ENCODE measurements at regions not wholly inside any gene's neighbourhood (a gene's known extent, or its start where the extent isn't known, plus 50 kb on each side); places are given as distances from the start of the nearest gene placed in this dataset.
"Not testable (repeated sequence)": the region's sequence is repeated elsewhere in the genome, so short reads cannot be mapped to it uniquely, and the experiment has no call there.

DNA sequence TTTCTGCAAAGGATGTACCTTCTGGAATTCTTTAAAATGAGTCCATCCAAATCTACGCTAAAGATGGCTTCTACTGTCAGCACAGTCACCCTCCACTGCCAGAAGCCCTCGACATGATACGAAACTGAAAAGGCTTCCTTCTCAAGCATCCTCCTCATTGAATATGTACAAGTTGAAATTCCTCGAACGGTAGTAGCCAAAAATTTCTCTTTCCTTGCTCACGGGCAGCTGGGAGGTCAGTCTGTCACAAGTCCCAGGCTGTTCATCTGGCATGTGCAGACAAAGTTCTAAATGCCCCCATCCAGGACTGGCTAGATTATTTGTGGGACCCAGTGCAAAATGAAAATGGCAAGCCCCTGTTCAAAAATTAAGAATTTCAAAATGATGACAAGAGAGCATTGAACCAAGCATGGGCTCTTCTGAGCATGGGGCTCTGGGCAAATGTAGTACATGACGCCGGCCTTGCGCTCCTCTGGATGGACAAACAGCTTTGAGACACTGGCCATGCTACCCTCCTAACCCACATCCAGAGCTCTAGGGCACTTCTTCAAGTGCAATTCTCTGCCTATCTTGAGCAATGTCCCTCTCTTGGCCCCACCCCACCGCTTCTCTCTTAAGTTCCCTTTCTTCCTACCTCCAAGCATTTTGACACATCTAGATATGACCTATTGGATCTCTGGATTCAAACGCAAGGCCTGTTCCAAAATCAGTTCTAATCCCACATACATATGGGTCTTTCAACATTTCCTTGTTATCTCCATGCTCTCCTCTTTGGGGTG lies 78.9 kb upstream of the FLT1 start:
- DNase-seq = no peak

- no peak for DNase-seq
These were observed 77.9 kb upstream of the FLT1 start for GRCh38 chr13:28572871-28573270.

GRCh38 chr13:28570356-28570755 lies 75.4 kb upstream of the FLT1 start:
- not testable (repeated sequence) for DNase-seq

- DNase-seq = no peak
These were observed 75.0 kb upstream of the FLT1 start for GRCh38 chr13:28569886-28570285.

DNA sequence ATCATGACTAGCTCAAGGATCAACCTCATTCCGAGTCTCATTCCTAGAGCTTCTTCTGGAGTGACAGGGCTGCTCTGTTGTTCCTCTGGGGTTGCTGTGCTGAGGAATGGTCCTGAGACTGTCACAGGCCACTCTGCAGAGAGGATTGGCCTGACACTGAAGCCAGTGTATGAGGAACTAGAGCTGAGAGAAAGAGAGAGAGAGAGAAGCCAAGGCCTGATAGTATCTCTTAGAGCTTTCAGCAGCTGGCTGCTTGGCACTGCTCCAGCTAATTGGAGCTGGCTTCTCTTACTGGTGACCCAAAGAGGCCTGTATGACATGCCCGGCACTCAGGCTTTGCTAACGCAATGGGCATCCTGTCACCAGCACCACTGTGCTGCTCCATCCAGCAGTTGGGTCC lies 73.4 kb upstream of the FLT1 start:
- no peak for DNase-seq

GRCh38 chr13:28566891-28567290 lies 72.0 kb upstream of the FLT1 start:
- DNase-seq = no peak

- DNase-seq = no peak
These were observed 71.4 kb upstream of the FLT1 start for GRCh38 chr13:28566283-28566682.

GRCh38 chr13:28564030-28564429 lies 69.1 kb upstream of the FLT1 start:
- DNase-seq = no peak

- DNase-seq = no peak
These were observed 68.7 kb upstream of the FLT1 start for GRCh38 chr13:28563609-28564008.

DNA sequence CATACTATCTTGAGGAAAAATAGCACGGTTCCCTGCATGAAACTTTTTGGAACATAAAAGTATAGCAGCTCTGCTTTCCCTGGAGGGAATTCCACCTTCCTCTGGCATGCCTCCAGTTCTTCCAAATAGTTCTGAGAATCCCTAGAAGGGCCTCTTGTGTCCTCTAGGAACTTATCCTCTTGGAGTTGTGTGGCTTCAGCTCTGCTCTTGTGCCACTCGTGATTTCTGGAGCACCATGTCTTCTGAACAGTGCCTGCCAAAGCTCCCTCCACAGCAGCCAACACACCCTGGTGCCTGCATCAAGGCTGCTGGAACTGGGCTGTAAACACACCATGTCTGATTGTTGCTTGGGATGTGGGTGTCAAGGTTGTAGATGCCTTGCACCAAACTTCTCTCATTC lies 65.7 kb upstream of the FLT1 start:
- DNase-seq = no peak

DNA sequence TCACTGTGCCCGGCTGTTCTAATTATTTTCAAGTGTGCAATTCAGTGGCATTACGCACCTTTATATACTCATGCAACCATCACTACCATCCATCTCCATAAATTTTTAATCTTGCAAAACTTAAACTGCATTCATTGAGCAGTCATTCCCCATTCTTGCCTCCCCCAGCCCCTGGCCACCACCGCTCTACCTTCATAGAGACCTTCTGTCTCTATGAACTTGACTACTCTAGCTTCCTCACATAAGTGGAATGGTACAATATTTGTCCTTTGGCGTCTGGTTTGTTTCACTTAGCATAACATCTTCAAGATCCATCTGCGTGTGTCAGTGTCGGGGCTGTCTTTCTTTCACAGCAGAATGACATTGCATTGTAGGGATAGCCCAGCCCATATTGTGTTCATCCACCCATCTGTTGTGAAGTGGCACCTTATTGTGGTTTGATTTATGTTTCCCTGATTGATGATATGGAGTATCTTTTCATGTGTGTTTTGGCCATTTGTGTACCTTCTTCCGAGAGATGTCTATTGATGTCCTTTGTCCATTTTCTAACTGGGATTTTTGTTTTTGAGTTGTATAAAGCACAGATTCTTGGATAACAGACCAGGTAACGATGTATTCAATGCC lies 64.8 kb upstream of the FLT1 start:
- DNase-seq = no peak

GRCh38 chr13:28558567-28558966 lies 63.6 kb upstream of the FLT1 start:
- DNase-seq = no peak

- no peak for DNase-seq
These were observed 63.0 kb upstream of the FLT1 start for GRCh38 chr13:28557725-28558520.

DNA sequence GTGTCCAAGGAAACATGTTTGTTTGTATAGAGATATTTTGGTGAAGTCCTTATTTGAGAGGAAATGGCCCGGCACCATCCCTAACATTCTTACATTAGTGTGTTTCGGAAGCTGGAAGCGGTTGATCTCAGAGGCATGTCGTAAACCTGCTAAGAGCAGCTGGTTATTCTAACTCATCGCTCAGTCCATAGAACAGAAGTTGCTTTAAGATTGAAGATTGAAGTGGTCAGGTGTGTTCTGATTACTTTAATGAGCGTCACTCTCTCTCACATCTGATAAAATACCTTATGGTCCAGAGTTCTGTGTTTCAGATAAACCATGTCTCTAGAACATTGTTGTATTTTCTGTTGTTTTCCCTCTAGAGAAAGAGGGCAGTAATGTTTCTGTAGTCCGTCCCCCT lies 60.2 kb upstream of the FLT1 start:
- DNase-seq = no peak

GRCh38 chr13:28553971-28554370 lies 59.0 kb upstream of the FLT1 start:
- no peak for DNase-seq

DNA sequence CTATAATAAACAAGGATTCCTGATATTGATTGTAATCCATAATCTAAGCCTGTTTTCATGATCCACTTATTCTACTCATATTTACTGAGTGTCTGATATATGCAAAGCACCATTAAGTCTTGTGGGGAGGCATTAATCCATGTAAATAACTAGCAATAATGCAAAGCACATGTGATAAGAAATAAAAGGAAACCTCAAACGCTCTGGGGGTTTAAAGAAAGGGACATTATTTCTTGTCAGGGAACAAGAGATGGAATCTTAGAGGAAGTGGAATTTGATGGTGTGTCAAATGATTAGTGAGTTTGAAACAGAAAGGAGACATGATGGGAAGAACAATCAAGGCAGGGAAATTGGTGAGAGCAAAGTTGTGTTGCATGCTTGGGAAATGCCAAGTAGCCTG lies 57.4 kb upstream of the FLT1 start:
- DNase-seq = no peak

DNA sequence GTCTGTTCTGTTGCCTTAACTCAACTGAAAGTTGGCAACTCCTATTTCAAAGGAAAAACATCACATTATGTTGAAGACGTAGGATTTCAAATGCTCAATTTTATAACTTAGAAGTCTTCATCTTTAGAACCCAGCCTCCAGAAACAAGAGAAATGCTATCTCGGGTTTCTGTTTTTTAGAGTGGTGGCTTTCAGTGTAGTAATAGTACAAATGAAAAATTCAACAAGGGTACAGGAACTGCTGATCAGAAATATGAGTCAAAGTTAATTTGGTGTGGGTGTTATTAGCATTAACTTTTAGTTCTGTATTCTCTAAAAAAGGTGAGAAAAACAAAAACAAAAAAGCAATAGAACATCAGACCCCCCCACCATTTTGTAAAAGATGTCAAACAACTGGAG lies 56.6 kb upstream of the FLT1 start:
- DNase-seq = no peak

DNA sequence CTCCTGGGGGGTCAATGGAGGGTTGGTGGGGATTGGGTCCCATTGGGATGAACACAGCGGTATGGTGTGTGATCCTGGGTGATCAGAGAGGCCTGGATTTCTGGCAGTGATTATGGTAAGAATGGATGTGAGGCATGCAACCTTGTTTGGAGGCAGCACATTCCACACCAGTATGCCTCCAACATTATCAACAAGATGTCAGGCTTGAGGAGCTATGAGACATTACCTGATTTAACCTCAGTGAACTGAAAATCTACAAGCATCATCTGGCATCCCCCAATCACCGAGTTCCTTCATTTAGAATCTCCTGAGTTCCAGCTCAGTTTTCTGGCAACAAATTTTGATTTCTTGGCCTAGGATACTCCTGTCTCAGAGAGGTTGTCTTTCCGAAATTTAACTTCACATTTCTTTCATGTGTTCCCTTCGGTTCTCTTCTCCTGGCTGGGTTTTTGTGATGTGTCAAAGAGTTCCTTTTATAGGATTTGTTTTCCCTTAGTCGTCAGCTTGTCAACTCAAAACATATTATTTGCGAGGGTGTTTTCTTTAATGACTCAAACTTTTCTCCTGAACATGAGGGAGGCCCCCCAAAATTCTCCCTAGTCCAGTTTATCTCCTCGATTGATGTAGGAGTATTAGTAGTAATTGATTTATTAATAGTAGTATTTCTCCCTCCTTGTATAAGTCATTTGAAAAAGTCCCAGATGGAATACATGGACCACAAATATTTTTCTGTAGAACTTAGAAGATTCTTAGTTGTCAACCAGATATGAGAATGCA lies 56.0 kb upstream of the FLT1 start:
- DNase-seq = no peak

- no peak for DNase-seq
These were observed 55.2 kb upstream of the FLT1 start for GRCh38 chr13:28550091-28550490.

DNA sequence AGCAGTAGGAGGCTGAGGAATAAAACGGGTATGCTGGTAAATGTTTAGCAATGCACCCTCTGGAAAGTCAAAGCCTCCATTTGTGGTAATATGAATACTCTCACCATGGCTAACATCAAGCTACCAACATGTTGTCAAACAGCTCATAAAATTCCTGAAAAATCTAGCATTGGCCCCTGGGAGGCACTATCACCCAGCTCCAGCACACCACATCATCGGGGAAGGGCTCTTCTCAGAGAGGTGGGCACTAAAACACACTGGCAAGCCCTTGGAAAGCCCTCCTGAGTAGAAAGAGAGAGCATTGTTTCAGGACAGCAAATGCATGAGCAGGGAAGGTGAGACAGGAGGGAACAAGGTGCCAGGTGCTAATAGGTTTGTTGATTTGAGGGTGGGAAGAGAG lies 53.9 kb upstream of the FLT1 start:
- no peak for DNase-seq

DNA sequence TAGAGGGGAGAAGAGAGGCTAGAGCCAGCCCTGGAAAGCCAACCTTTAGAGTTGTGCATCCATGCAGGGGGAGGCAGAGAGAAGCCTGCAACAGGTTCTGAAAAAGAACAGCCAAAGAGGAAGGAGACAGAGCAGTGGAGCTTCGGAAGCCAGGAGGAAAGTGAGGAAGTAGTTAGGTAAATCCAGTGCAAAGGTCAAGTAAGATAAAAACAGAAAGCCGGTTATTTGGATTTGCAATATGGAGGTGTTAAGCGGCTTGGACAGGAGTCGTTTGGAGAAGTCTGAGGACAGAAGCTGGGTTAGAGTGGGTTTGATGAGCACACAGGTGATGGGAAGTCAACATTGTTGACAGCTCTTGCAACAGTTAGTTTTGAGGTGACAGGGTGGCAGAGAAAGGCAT lies 53.5 kb upstream of the FLT1 start:
- DNase-seq = no peak

DNA sequence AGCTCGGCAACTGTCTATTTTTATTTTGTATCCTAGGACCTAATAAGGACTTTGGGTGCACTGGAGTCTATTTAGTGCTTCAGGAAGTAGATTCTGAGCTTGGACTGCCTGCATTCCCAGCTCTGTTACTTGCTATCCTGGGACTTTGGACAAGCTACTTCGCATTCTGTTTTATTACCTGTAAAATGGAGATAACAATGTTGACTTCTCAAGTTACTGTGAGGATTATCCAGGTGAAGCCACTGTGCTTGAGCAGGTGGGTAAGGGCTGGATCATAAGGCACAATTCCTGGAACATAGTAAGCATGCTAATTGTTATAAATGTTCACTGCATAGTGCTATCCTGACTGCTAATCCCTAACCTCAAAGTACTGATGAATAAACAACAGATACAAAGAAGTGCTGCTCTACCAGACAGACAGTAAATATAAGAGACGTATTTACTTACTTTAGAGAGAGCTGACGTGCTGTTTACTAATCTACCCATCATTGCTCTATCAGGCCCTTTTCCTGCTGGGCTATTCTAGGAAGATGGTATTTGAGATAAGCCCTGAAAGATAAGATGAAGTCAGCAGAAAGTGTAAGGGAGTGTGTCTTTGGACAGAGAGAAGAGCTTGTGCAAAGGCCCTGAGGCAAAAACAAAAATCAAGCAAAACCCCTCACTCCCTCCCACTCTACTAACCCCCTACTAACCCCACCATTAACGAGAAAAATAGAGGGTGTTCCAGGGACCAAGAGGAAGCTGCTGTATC lies 50.8 kb upstream of the FLT1 start:
- DNase-seq = no peak
